SH-SY5Y (cell line): ENCODE measurements at regions not wholly inside any gene's neighbourhood (a gene's known extent, or its start where the extent isn't known, plus 50 kb on each side); places are given as distances from the start of the nearest gene placed in this dataset.

Source experiments
- GATA2 ChIP-seq: IDR thresholded peaks from 2 replicates; pipeline ENCODE4 v1.6.1; 2011; ENCODE audit warnings: mild to moderate bottlenecking, low read depth, low read length
- GATA3 ChIP-seq: IDR thresholded peaks from 2 replicates; pipeline ENCODE4 v1.6.1; 2011; ENCODE audit warnings: low read depth, mild to moderate bottlenecking, low read length, moderate library complexity

DNA sequence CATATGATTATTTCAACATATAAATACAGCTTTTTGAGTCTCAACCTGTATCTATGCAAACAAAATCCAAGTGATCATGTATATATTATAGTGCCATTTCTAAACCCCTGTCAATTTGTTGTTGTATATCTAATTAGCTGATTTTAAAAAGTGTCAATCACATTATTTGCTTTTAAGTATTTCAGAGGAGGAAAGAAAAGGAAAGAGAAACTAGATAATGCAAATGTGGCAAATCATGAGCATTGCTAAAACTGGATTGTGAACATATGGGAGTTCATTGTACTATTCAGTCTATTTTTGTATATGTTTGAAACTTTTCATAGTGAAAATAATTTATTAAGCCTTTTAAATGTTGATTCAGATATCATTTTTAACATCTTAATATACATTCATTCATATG lies 190.7 kb downstream of the ZIC4 start:
- TF ChIP-seq GATA2 (no peak), GATA3 (no peak)
